ENCODE measurements at regions not wholly inside any gene's neighbourhood (a gene's known extent, or its start where the extent isn't known, plus 50 kb on each side); places are given as distances from the start of the nearest gene placed in this dataset.
"Not testable (repeated sequence)": the region's sequence is repeated elsewhere in the genome, so short reads cannot be mapped to it uniquely, and the experiment has no call there.

DNA sequence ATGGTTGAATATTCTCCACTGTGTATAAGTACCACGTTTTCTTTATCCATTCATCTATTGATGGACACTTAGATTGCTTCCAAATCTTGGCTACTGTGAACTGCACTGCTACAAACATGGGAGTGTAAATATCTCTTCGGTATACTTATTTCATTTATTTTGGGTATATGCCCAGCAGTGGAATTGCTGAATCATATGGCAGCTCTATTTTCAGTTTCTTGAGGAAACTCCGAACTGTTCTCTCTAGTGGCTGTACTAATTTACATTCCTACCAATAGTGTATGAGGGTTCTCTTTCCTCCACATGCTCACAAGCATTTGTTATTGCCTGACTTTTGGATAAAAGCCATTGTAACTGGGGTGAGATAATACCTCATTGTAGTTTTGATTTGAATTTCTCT lies 623.1 kb upstream of the LRFN5 start:
- H3F3A ChIP-seq (ENCODE audit: insufficient read depth, low read length, poor library complexity, severe bottlenecking) = no peaks in the 10 kb centered on the region
- no peaks in the 10 kb centered on the region for H3K9me2 ChIP-seq (ENCODE audit: insufficient read depth, low read length)
- no peak overlapping the region for H2AFZ ChIP-seq (ENCODE audit: low read depth, low read length)
- no peak overlapping the region for H3K4me3 ChIP-seq (ENCODE audit: low read length)
- H3K27ac ChIP-seq (ENCODE audit: low read length) = no peak overlapping the region
- H3K9ac ChIP-seq (ENCODE audit: low read length) = no peak overlapping the region
- TF ChIP-seq TAF1 (IDR thresholded peaks at IDR 0.05; ENCODE audit: low read depth) = no peak
- TF ChIP-seq, protein P1, sequence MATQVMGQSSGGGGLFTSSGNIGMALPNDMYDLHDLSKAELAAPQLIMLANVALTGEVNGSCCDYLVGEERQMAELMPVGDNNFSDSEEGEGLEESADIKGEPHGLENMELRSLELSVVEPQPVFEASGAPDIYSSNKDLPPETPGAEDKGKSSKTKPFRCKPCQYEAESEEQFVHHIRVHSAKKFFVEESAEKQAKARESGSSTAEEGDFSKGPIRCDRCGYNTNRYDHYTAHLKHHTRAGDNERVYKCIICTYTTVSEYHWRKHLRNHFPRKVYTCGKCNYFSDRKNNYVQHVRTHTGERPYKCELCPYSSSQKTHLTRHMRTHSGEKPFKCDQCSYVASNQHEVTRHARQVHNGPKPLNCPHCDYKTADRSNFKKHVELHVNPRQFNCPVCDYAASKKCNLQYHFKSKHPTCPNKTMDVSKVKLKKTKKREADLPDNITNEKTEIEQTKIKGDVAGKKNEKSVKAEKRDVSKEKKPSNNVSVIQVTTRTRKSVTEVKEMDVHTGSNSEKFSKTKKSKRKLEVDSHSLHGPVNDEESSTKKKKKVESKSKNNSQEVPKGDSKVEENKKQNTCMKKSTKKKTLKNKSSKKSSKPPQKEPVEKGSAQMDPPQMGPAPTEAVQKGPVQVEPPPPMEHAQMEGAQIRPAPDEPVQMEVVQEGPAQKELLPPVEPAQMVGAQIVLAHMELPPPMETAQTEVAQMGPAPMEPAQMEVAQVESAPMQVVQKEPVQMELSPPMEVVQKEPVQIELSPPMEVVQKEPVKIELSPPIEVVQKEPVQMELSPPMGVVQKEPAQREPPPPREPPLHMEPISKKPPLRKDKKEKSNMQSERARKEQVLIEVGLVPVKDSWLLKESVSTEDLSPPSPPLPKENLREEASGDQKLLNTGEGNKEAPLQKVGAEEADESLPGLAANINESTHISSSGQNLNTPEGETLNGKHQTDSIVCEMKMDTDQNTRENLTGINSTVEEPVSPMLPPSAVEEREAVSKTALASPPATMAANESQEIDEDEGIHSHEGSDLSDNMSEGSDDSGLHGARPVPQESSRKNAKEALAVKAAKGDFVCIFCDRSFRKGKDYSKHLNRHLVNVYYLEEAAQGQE (IDR thresholded peaks at IDR 0.05; ENCODE audit: borderline replicate concordance) = no peak
- no peak for TF ChIP-seq SMC3 (conservative IDR thresholded peaks at IDR 0.05; ENCODE audit: poor library complexity)
- no peak for TF ChIP-seq POLR2AphosphoS5 (IDR thresholded peaks at IDR 0.05)
- no peak for TF ChIP-seq EZH2 (IDR thresholded peaks at IDR 0.05; ENCODE audit: borderline replicate concordance, insufficient read depth, low read length, poor library complexity, severe bottlenecking)
- TF ChIP-seq, protein P2, sequence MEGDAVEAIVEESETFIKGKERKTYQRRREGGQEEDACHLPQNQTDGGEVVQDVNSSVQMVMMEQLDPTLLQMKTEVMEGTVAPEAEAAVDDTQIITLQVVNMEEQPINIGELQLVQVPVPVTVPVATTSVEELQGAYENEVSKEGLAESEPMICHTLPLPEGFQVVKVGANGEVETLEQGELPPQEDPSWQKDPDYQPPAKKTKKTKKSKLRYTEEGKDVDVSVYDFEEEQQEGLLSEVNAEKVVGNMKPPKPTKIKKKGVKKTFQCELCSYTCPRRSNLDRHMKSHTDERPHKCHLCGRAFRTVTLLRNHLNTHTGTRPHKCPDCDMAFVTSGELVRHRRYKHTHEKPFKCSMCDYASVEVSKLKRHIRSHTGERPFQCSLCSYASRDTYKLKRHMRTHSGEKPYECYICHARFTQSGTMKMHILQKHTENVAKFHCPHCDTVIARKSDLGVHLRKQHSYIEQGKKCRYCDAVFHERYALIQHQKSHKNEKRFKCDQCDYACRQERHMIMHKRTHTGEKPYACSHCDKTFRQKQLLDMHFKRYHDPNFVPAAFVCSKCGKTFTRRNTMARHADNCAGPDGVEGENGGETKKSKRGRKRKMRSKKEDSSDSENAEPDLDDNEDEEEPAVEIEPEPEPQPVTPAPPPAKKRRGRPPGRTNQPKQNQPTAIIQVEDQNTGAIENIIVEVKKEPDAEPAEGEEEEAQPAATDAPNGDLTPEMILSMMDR (IDR thresholded peaks at IDR 0.05; ENCODE audit: poor library complexity, severe bottlenecking) = no peak
- H3K9me3 ChIP-seq (ENCODE audit: low read length) = no peaks in the 10 kb centered on the region
- no peaks in the 10 kb centered on the region for H3K27me3 ChIP-seq (ENCODE audit: insufficient read depth, low read depth, low read length)
- H3K36me3 ChIP-seq (ENCODE audit: insufficient read depth, low read length) = no peaks in the 10 kb centered on the region
- H3K79me2 ChIP-seq (replicated peaks; ENCODE audit: insufficient read depth, low read length) = no peaks in the 10 kb centered on the region
- no peaks in the 10 kb centered on the region for H4K20me1 ChIP-seq (ENCODE audit: insufficient read depth)
- H3K4me2 ChIP-seq (ENCODE audit: low read length) = no peak overlapping the region

DNA sequence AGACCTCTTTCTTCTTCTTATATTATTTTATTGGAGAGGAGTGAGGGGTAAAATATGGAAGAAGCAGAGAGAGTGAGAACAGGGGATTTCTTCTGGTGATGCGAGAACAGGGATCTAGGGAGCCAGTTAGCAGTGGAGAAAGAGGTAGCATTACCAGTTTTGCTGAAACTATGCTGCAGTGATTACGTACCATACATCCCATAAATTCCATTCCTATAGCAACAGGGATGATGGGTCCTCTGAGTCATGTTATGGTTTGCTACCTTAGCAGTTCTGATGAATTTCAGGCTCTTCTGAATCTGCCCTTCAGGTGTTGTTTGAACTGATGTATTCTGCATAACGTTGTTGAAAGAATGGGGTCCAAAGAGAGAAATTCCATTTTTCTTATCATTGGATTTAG lies 625.4 kb upstream of the LRFN5 start:
- Histone ChIP-seq H4K20me1 (ENCODE audit: insufficient read depth) (no peaks in the 10 kb centered on the region), H3K9ac (ENCODE audit: low read length) (no peak overlapping the region), H2AFZ (ENCODE audit: low read depth, low read length) (no peak overlapping the region), H3K4me3 (ENCODE audit: low read length) (no peak overlapping the region), H3K36me3 (ENCODE audit: insufficient read depth, low read length) (no peaks in the 10 kb centered on the region), H3K79me2 (replicated peaks; ENCODE audit: insufficient read depth, low read length) (no peaks in the 10 kb centered on the region), H3K27ac (ENCODE audit: low read length) (no peak overlapping the region), H3K9me3 (ENCODE audit: low read length) (no peaks in the 10 kb centered on the region), H3F3A (ENCODE audit: insufficient read depth, low read length, poor library complexity, severe bottlenecking) (no peaks in the 10 kb centered on the region), H3K27me3 (ENCODE audit: insufficient read depth, low read depth, low read length) (no peaks in the 10 kb centered on the region), H3K4me2 (ENCODE audit: low read length) (no peak overlapping the region), H3K9me2 (ENCODE audit: insufficient read depth, low read length) (no peaks in the 10 kb centered on the region)
- no peak for TF ChIP-seq EZH2 (IDR thresholded peaks at IDR 0.05; ENCODE audit: borderline replicate concordance, insufficient read depth, low read length, poor library complexity, severe bottlenecking)
- no peak for TF ChIP-seq POLR2AphosphoS5 (IDR thresholded peaks at IDR 0.05)
- TF ChIP-seq, protein P2 (IDR thresholded peaks at IDR 0.05; ENCODE audit: poor library complexity, severe bottlenecking) = no peak
- no peak for TF ChIP-seq SMC3 (conservative IDR thresholded peaks at IDR 0.05; ENCODE audit: poor library complexity)
- no peak for TF ChIP-seq MXI1 (conservative IDR thresholded peaks at IDR 0.05; ENCODE audit: poor library complexity, severe bottlenecking)
- TF ChIP-seq, protein P1 (IDR thresholded peaks at IDR 0.05; ENCODE audit: borderline replicate concordance) = no peak
- no peak for TF ChIP-seq TAF1 (IDR thresholded peaks at IDR 0.05; ENCODE audit: low read depth)
- no peak for TF ChIP-seq RAD21 (conservative IDR thresholded peaks at IDR 0.05)
- no peak for TF ChIP-seq EP300 (conservative IDR thresholded peaks at IDR 0.05; ENCODE audit: poor library complexity, severe bottlenecking)

DNA sequence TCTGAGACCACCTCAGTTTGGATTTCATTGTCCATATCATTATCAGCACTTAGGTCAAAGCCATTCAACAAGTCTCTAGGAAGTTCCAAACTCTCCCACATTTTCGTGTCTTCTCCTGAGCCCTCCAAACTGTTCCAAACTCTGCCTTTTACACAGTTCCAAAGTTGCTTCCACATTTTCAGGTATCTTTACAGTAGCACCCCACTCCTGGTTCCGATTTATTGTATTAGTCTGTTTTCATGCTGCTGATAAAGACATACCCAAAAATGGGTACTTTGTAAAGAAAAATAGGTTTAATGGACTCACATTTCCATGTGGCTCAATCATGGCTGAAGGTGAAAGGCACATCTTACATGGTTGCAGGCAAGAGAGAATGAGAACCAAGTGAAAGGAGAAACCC lies 646.4 kb upstream of the LRFN5 start:
- H3K36me3 ChIP-seq (ENCODE audit: insufficient read depth, low read length); H3K27ac ChIP-seq (ENCODE audit: low read length); H3K9me3 ChIP-seq (ENCODE audit: low read length); H3K4me3 ChIP-seq (ENCODE audit: low read length); H3K27me3 ChIP-seq (ENCODE audit: insufficient read depth, low read depth, low read length); H4K20me1 ChIP-seq (ENCODE audit: insufficient read depth); H3K9me2 ChIP-seq (ENCODE audit: insufficient read depth, low read length); H3F3A ChIP-seq (ENCODE audit: insufficient read depth, low read length, poor library complexity, severe bottlenecking); H3K4me2 ChIP-seq (ENCODE audit: low read length); H2AFZ ChIP-seq (ENCODE audit: low read depth, low read length); H3K9ac ChIP-seq (ENCODE audit: low read length): not testable (repeated sequence)
- H3K79me2 ChIP-seq (replicated peaks; ENCODE audit: insufficient read depth, low read length) = peaks cover 18% of the 10 kb centered on the region

All from neural cell (in vitro differentiated cells).